ENCODE measurements at regions not wholly inside any gene's neighbourhood (a gene's known extent, or its start where the extent isn't known, plus 50 kb on each side); places are given as distances from the start of the nearest gene placed in this dataset.

GRCh38 chr7:111676167-111676566 lies 113.9 kb upstream of the IMMP2L start:
- H3K27ac ChIP-seq: no peak overlapping the region
- TF ChIP-seq CTCF (conservative IDR thresholded peaks at IDR 0.05; ENCODE audit: low read depth): no peak
- DNase-seq (ENCODE audit: low spot score): no peak
- POLR2A ChIA-PET (ENCODE audit: low non-redundant PET): no interaction called here
- CTCF ChIA-PET: no interaction called here

- no peak for TF ChIP-seq CTCF (conservative IDR thresholded peaks at IDR 0.05; ENCODE audit: low read depth)
- POLR2A ChIA-PET (ENCODE audit: low non-redundant PET): no interaction called here
- no peak overlapping the region for H3K27ac ChIP-seq
- CTCF ChIA-PET: interaction anchor here (0.6 kb wide), 1 partner anchor 752 kb away, joined by 3 read pairs; no protein-coding TSS in a partner anchor
- no peak for DNase-seq (ENCODE audit: low spot score)
Measured at GRCh38 chr7:111672901-111673300, 110.6 kb upstream of the IMMP2L start.

- POLR2A ChIA-PET (ENCODE audit: low non-redundant PET): no interaction called here
- TF ChIP-seq CTCF (conservative IDR thresholded peaks at IDR 0.05; ENCODE audit: low read depth): no peak
- CTCF ChIA-PET: no interaction called here
- no peak overlapping the region for H3K27ac ChIP-seq
- no peak for DNase-seq (ENCODE audit: low spot score)
Measured at GRCh38 chr7:111671927-111672326, 109.6 kb upstream of the IMMP2L start.

GRCh38 chr7:111668711-111669110 lies 106.4 kb upstream of the IMMP2L start:
- ChIA-PET POLR2A (ENCODE audit: low non-redundant PET) (no interaction called here), CTCF (no interaction called here)
- no peak for DNase-seq (ENCODE audit: low spot score)
- H3K27ac ChIP-seq: no peak overlapping the region
- TF ChIP-seq CTCF (conservative IDR thresholded peaks at IDR 0.05; ENCODE audit: low read depth): no peak

- DNase-seq (ENCODE audit: low spot score): no peak
- ChIA-PET POLR2A (ENCODE audit: low non-redundant PET) (no interaction called here), CTCF (no interaction called here)
- TF ChIP-seq CTCF (conservative IDR thresholded peaks at IDR 0.05; ENCODE audit: low read depth): no peak
- no peak overlapping the region for H3K27ac ChIP-seq
Measured at GRCh38 chr7:111667488-111667887, 105.2 kb upstream of the IMMP2L start.

GRCh38 chr7:111666260-111666659 lies 104.0 kb upstream of the IMMP2L start:
- no peak overlapping the region for H3K27ac ChIP-seq
- no peak for TF ChIP-seq CTCF (conservative IDR thresholded peaks at IDR 0.05; ENCODE audit: low read depth)
- no peak for DNase-seq (ENCODE audit: low spot score)
- ChIA-PET POLR2A (ENCODE audit: low non-redundant PET) (no interaction called here), CTCF (no interaction called here)

- DNase-seq (ENCODE audit: low spot score): no peak
- H3K27ac ChIP-seq: no peak overlapping the region
- TF ChIP-seq CTCF (conservative IDR thresholded peaks at IDR 0.05; ENCODE audit: low read depth): no peak
- ChIA-PET CTCF (interaction anchor here (0.7 kb wide), 1 partner anchor 117 kb away, joined by 3 read pairs; no protein-coding TSS in a partner anchor), POLR2A (ENCODE audit: low non-redundant PET) (no interaction called here)
Measured at GRCh38 chr7:111663771-111664170, 101.5 kb upstream of the IMMP2L start.
